ENCODE measurements at regions not wholly inside any gene's neighbourhood (a gene's known extent, or its start where the extent isn't known, plus 50 kb on each side); places are given as distances from the start of the nearest gene placed in this dataset.

DNA sequence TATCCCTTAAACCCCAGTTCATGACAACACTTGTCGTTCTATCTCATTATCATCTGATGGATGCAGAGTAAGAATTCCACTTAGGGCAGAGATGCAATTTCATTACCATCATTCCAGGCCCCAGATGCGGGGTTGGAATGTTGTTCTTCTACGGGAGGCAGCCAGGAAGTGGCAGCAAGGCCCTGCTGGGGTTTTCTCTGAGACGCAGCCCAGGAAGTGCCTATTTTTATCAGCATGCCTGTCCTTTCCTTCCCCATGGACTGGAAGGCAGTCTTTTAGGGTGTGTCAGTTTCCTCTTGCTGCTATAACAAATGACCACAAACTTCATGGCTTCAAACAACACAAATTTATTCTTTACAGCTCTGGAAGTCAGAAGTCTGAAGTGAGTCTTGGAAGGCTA, 246.6 kb upstream of the DYNLRB2 start:
- Histone ChIP-seq H4K91ac (ENCODE audit: low read depth, low read length, poor library complexity) (no peak overlapping the region), H3K27ac (replicated peaks; ENCODE audit: low read length) (no peak overlapping the region), H2BK12ac (ENCODE audit: low read length) (no peak overlapping the region), H3K27me3 (ENCODE audit: control insufficient read depth in 3 of 3, insufficient read depth in 3 of 3, low read depth in 1 of 3, low read length in 3 of 3) (no peaks in the 10 kb centered on the region), H2BK15ac (ENCODE audit: low read length) (no peak overlapping the region), H3K4ac (ENCODE audit: low read length) (no peak overlapping the region), H2BK120ac (ENCODE audit: low read depth, low read length) (no peak overlapping the region), H3K23ac (ENCODE audit: low read depth, low read length, poor library complexity) (no peak overlapping the region), H3K9ac (ENCODE audit: low read depth, low read length, poor library complexity) (no peak overlapping the region), H3K18ac (ENCODE audit: low read length) (no peak overlapping the region), H2AK5ac (ENCODE audit: low read depth, low read length) (no peak overlapping the region), H2AFZ (ENCODE audit: low read length) (no peak overlapping the region), H2BK5ac (ENCODE audit: low read length) (no peak overlapping the region), H3K4me3 (ENCODE audit: low read length in 2 of 2) (no peak overlapping the region), H3K14ac (ENCODE audit: low read length) (no peak overlapping the region), H3K4me2 (ENCODE audit: insufficient read depth, low read length, poor library complexity, severe bottlenecking) (no peak overlapping the region), H3K36me3 (replicated peaks in 1 of 2; ENCODE audit: control insufficient read depth in 2 of 2, insufficient read depth in 2 of 2, low read length in 2 of 2) (no peaks in the 10 kb centered on the region), H4K8ac (ENCODE audit: low read depth, low read length) (no peak overlapping the region), H3K9me3 (replicated peaks in 1 of 2; ENCODE audit: control insufficient read depth in 2 of 2, insufficient read depth in 1 of 2, low read depth in 1 of 2, low read length in 2 of 2) (no peaks in the 10 kb centered on the region), H3K4me1 (ENCODE audit: control insufficient read depth in 2 of 2, insufficient read depth in 1 of 2, low read depth in 1 of 2, low read length in 2 of 2) (no peaks in the 10 kb centered on the region), H3K79me1 (ENCODE audit: low read depth, low read length) (no peaks in the 10 kb centered on the region)
- WGBS, 2 donors (ENCODE audit: extremely low coverage in 2 of 2, insufficient read length in 2 of 2, insufficient replicate concordance in 1 of 2), result no CpG with 5 or more reads among the region's 4 CpGs
- no peak for DNase-seq (ENCODE audit: low spot score)

- Histone ChIP-seq H2BK120ac (ENCODE audit: low read depth, low read length) (no peak overlapping the region), H2BK12ac (ENCODE audit: low read length) (no peak overlapping the region), H3K9ac (ENCODE audit: low read depth, low read length, poor library complexity) (no peak overlapping the region), H2BK5ac (ENCODE audit: low read length) (no peak overlapping the region), H3K27me3 (ENCODE audit: control insufficient read depth in 3 of 3, insufficient read depth in 3 of 3, low read depth in 1 of 3, low read length in 3 of 3) (no peaks in the 10 kb centered on the region), H3K23ac (ENCODE audit: low read depth, low read length, poor library complexity) (no peak overlapping the region), H3K36me3 (replicated peaks in 1 of 2; ENCODE audit: control insufficient read depth in 2 of 2, insufficient read depth in 2 of 2, low read length in 2 of 2) (no peaks in the 10 kb centered on the region), H3K4me2 (ENCODE audit: insufficient read depth, low read length, poor library complexity, severe bottlenecking) (no peak overlapping the region), H3K9me3 (replicated peaks in 1 of 2; ENCODE audit: control insufficient read depth in 2 of 2, insufficient read depth in 1 of 2, low read depth in 1 of 2, low read length in 2 of 2) (peaks cover 0 to 2% of the 10 kb centered on the region in 2 donors), H4K91ac (ENCODE audit: low read depth, low read length, poor library complexity) (no peak overlapping the region), H2AK5ac (ENCODE audit: low read depth, low read length) (no peak overlapping the region), H4K8ac (ENCODE audit: low read depth, low read length) (no peak overlapping the region), H2BK15ac (ENCODE audit: low read length) (no peak overlapping the region), H2AFZ (ENCODE audit: low read length) (no peak overlapping the region), H3K14ac (ENCODE audit: low read length) (no peak overlapping the region), H3K4ac (ENCODE audit: low read length) (no peak overlapping the region), H3K4me3 (ENCODE audit: low read length in 2 of 2) (no peak overlapping the region), H3K4me1 (ENCODE audit: control insufficient read depth in 2 of 2, insufficient read depth in 1 of 2, low read depth in 1 of 2, low read length in 2 of 2) (no peaks in the 10 kb centered on the region), H3K79me1 (ENCODE audit: low read depth, low read length) (no peaks in the 10 kb centered on the region), H3K18ac (ENCODE audit: low read length) (no peak overlapping the region), H3K27ac (replicated peaks; ENCODE audit: low read length) (no peak overlapping the region)
- WGBS, 2 donors (ENCODE audit: extremely low coverage in 2 of 2, insufficient read length in 2 of 2, insufficient replicate concordance in 1 of 2), result no CpG with 5 or more reads among the region's 3 CpGs
- no peak for DNase-seq (ENCODE audit: low spot score)
Observed at GRCh38 chr16:80288616-80289015, 252.2 kb upstream of the DYNLRB2 start.

GRCh38 chr16:80287674-80288073, 253.1 kb upstream of the DYNLRB2 start:
- no peak overlapping the region for H3K18ac ChIP-seq (ENCODE audit: low read length)
- H3K27ac ChIP-seq (replicated peaks; ENCODE audit: low read length), result no peak overlapping the region
- no peaks in the 10 kb centered on the region for H3K36me3 ChIP-seq (replicated peaks in 1 of 2; ENCODE audit: control insufficient read depth in 2 of 2, insufficient read depth in 2 of 2, low read length in 2 of 2)
- no peak overlapping the region for H4K91ac ChIP-seq (ENCODE audit: low read depth, low read length, poor library complexity)
- H3K9ac ChIP-seq (ENCODE audit: low read depth, low read length, poor library complexity), result no peak overlapping the region
- no peak overlapping the region for H2BK15ac ChIP-seq (ENCODE audit: low read length)
- no peak for DNase-seq (ENCODE audit: low spot score)
- H2AK5ac ChIP-seq (ENCODE audit: low read depth, low read length), result no peak overlapping the region
- no peak overlapping the region for H4K8ac ChIP-seq (ENCODE audit: low read depth, low read length)
- H3K14ac ChIP-seq (ENCODE audit: low read length), result no peak overlapping the region
- no peak overlapping the region for H2BK5ac ChIP-seq (ENCODE audit: low read length)
- H3K4ac ChIP-seq (ENCODE audit: low read length), result no peak overlapping the region
- H3K9me3 ChIP-seq (replicated peaks in 1 of 2; ENCODE audit: control insufficient read depth in 2 of 2, insufficient read depth in 1 of 2, low read depth in 1 of 2, low read length in 2 of 2), result peaks cover 0 to 2% of the 10 kb centered on the region in 2 donors
- H3K79me1 ChIP-seq (ENCODE audit: low read depth, low read length), result no peaks in the 10 kb centered on the region
- no peak overlapping the region for H3K23ac ChIP-seq (ENCODE audit: low read depth, low read length, poor library complexity)
- no peak overlapping the region for H3K4me3 ChIP-seq (ENCODE audit: low read length in 2 of 2)
- H2BK12ac ChIP-seq (ENCODE audit: low read length), result no peak overlapping the region
- no peak overlapping the region for H2AFZ ChIP-seq (ENCODE audit: low read length)
- H3K4me1 ChIP-seq (ENCODE audit: control insufficient read depth in 2 of 2, insufficient read depth in 1 of 2, low read depth in 1 of 2, low read length in 2 of 2), result no peaks in the 10 kb centered on the region
- no peaks in the 10 kb centered on the region for H3K27me3 ChIP-seq (ENCODE audit: control insufficient read depth in 3 of 3, insufficient read depth in 3 of 3, low read depth in 1 of 3, low read length in 3 of 3)
- H2BK120ac ChIP-seq (ENCODE audit: low read depth, low read length), result no peak overlapping the region
- WGBS, 2 donors (ENCODE audit: extremely low coverage in 2 of 2, insufficient read length in 2 of 2, insufficient replicate concordance in 1 of 2), result no CpG with 5 or more reads among the region's 1 CpG
- H3K4me2 ChIP-seq (ENCODE audit: insufficient read depth, low read length, poor library complexity, severe bottlenecking), result no peak overlapping the region

DNA sequence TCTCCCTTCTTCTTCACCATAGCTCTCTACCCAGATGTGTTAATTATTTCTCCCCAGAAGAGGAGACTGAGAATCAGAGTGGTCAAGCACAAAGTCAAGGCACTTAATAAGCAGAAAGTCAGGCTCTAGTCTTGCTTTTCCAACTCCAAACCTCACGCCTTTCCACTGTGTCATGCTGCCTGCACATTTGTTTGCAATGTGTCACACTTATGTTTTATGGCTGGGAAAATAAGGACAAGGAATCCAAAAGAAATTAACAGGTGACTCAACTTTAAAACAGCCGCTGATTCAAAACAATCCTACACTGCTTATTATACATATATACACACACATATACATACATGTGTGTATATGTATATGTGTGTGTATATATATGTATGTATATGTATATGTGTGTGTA, 255.7 kb upstream of the DYNLRB2 start:
- Histone ChIP-seq H4K8ac (ENCODE audit: low read depth, low read length) (no peak overlapping the region), H2BK120ac (ENCODE audit: low read depth, low read length) (no peak overlapping the region), H3K4ac (ENCODE audit: low read length) (no peak overlapping the region), H3K27ac (replicated peaks; ENCODE audit: low read length) (no peak overlapping the region), H3K27me3 (ENCODE audit: control insufficient read depth in 3 of 3, insufficient read depth in 3 of 3, low read depth in 1 of 3, low read length in 3 of 3) (no peaks in the 10 kb centered on the region), H2BK15ac (ENCODE audit: low read length) (no peak overlapping the region), H3K4me1 (ENCODE audit: control insufficient read depth in 2 of 2, insufficient read depth in 1 of 2, low read depth in 1 of 2, low read length in 2 of 2) (no peaks in the 10 kb centered on the region), H3K14ac (ENCODE audit: low read length) (no peak overlapping the region), H3K9ac (ENCODE audit: low read depth, low read length, poor library complexity) (no peak overlapping the region), H3K4me3 (ENCODE audit: low read length in 2 of 2) (no peak overlapping the region), H2AK5ac (ENCODE audit: low read depth, low read length) (no peak overlapping the region), H3K9me3 (replicated peaks in 1 of 2; ENCODE audit: control insufficient read depth in 2 of 2, insufficient read depth in 1 of 2, low read depth in 1 of 2, low read length in 2 of 2) (peaks cover 0 to 2% of the 10 kb centered on the region in 2 donors), H3K23ac (ENCODE audit: low read depth, low read length, poor library complexity) (no peak overlapping the region), H3K79me1 (ENCODE audit: low read depth, low read length) (no peaks in the 10 kb centered on the region), H2BK12ac (ENCODE audit: low read length) (no peak overlapping the region), H3K36me3 (replicated peaks in 1 of 2; ENCODE audit: control insufficient read depth in 2 of 2, insufficient read depth in 2 of 2, low read length in 2 of 2) (no peaks in the 10 kb centered on the region), H2AFZ (ENCODE audit: low read length) (no peak overlapping the region), H3K4me2 (ENCODE audit: insufficient read depth, low read length, poor library complexity, severe bottlenecking) (no peak overlapping the region), H2BK5ac (ENCODE audit: low read length) (no peak overlapping the region), H3K18ac (ENCODE audit: low read length) (no peak overlapping the region), H4K91ac (ENCODE audit: low read depth, low read length, poor library complexity) (no peak overlapping the region)
- no peak for DNase-seq (ENCODE audit: low spot score)
- no CpG with 5 or more reads among the region's 2 CpGs for WGBS, 2 donors (ENCODE audit: extremely low coverage in 2 of 2, insufficient read length in 2 of 2, insufficient replicate concordance in 1 of 2)

Measured in neuronal stem cell (in vitro differentiated cells).